IMR-90 (cell line): ENCODE measurements at regions not wholly inside any gene's neighbourhood (a gene's known extent, or its start where the extent isn't known, plus 50 kb on each side); places are given as distances from the start of the nearest gene placed in this dataset.
"Not testable (repeated sequence)": the region's sequence is repeated elsewhere in the genome, so short reads cannot be mapped to it uniquely, and the experiment has no call there.

ENCODE experiments used
- ATAC-seq: fragments of 200-7000 bp; cut with Tn5 transposase; 2 replicates; pipeline ENCODE4 v1.9.1; 2020; ENCODE audit warnings: low read depth, mild to moderate bottlenecking, moderate library complexity
- BruUV-seq: library from RNA; stranded (reverse); fragments of 400-500 nt; replicated peaks from 2 replicates; lab custom pipeline; 2021; lab: Mats Ljungman, UMichigan
- CTCF ChIA-PET: fragments of 300-600 bp; formaldehyde crosslinking; extraction: SDS; loops from one replicate; lab custom pipeline; 2021; ENCODE audit warnings: antibody characterized with exemption; lab: Yijun Ruan, JAX
- POLR2A ChIA-PET: fragments of 300-600 bp; sonication (Branson Sonifier 250); formaldehyde crosslinking; loops from one replicate; lab custom pipeline; 2022; ENCODE audit warnings: antibody characterized with exemption; ENCODE audit not compliant: unreplicated experiment; lab: Charles Lee
- DNase-seq: peaks from one replicate; pipeline ENCODE4 v3.0.0; 2013
- H2AFZ ChIP-seq: replicated peaks from 2 replicates; pipeline ENCODE3; 2013; ENCODE audit warnings: low read length, mild to moderate bottlenecking; ENCODE audit not compliant: poor library complexity
- H2AK5ac ChIP-seq: 2 replicates; pipeline ENCODE4 v1.6.1; 2013; ENCODE audit warnings: low read depth, low read length, inconsistent platforms
- H2AK9ac ChIP-seq: replicated peaks from 2 replicates; pipeline ENCODE3; 2013; ENCODE audit warnings: mild to moderate bottlenecking, low read depth, low read length, moderate library complexity; ENCODE audit not compliant: poor library complexity
- H2BK120ac ChIP-seq: 2 replicates; pipeline ENCODE4 v1.6.1; 2013; ENCODE audit warnings: low read depth, low read length, inconsistent platforms
- H2BK15ac ChIP-seq: 3 replicates; pipeline ENCODE4 v1.6.1; 2013; ENCODE audit warnings: low read depth, low read length, inconsistent platforms
- H2BK20ac ChIP-seq: 2 replicates; pipeline ENCODE4 v1.6.1; 2013; ENCODE audit warnings: low read depth, mild to moderate bottlenecking, inconsistent platforms, low read length, moderate library complexity
- H2BK5ac ChIP-seq: 2 replicates; pipeline ENCODE4 v1.6.1; 2013; ENCODE audit warnings: mild to moderate bottlenecking, low read depth, low read length, inconsistent platforms; ENCODE audit not compliant: poor library complexity, severe bottlenecking
- H3K14ac ChIP-seq: replicated peaks from 2 replicates; pipeline ENCODE4 v1.6.1; 2013; ENCODE audit warnings: low read depth, low read length, inconsistent platforms
- H3K18ac ChIP-seq: 2 replicates; pipeline ENCODE4 v1.6.1; 2013; ENCODE audit warnings: low read depth, low read length, control low read depth
- H3K23ac ChIP-seq: 2 replicates; pipeline ENCODE4 v1.6.1; 2013; ENCODE audit warnings: low read depth, low read length, inconsistent platforms
- H3K27ac ChIP-seq: 2 replicates; pipeline ENCODE4 v1.5.1; 2013; ENCODE audit warnings: mild to moderate bottlenecking, control low read depth, low read length; ENCODE audit not compliant: insufficient read depth
- H3K27me3 ChIP-seq: 2 replicates; pipeline ENCODE4 v1.6.1; 2013; ENCODE audit warnings: low read length; ENCODE audit not compliant: control insufficient read depth, insufficient read depth
- H3K36me3 ChIP-seq: 2 replicates; pipeline ENCODE4 v1.6.1; 2013; ENCODE audit warnings: low read length, mixed read lengths; ENCODE audit not compliant: control insufficient read depth, insufficient read depth
- H3K4ac ChIP-seq: 2 replicates; pipeline ENCODE4 v1.6.1; 2013; ENCODE audit warnings: low read depth, low read length, inconsistent platforms
- H3K4me1 ChIP-seq: 2 replicates; pipeline ENCODE4 v1.6.1; 2013; ENCODE audit warnings: low read length, mixed read lengths; ENCODE audit not compliant: control insufficient read depth, insufficient read depth
- H3K4me2 ChIP-seq: 2 replicates; pipeline ENCODE4 v1.6.1; 2013; ENCODE audit warnings: low read depth, mild to moderate bottlenecking, control low read depth, low read length, moderate library complexity
- H3K4me3 ChIP-seq: 2 replicates; pipeline ENCODE4 v1.5.1; 2013; ENCODE audit warnings: low read depth, mild to moderate bottlenecking, control low read depth, low read length, moderate library complexity; ENCODE audit not compliant: insufficient read depth
- H3K56ac ChIP-seq: 2 replicates; pipeline ENCODE4 v1.6.1; 2013; ENCODE audit warnings: low read length, inconsistent platforms; ENCODE audit not compliant: insufficient read depth; ENCODE audit errors: extremely low read depth
- H3K79me1 ChIP-seq, 2 experiments: 2 replicates each; pipeline ENCODE4 v1.6.1; 2013; ENCODE audit warnings: low read length in 2 of 2, inconsistent platforms in 1 of 2, low read depth in 1 of 2
- H3K9ac ChIP-seq: 2 replicates; pipeline ENCODE4 v1.6.1; 2013; ENCODE audit warnings: low read depth, low read length, control low read depth
- H3K9me1 ChIP-seq: 2 replicates; pipeline ENCODE4 v1.6.1; 2013; ENCODE audit warnings: low read length, inconsistent platforms; ENCODE audit not compliant: insufficient read depth
- H3K9me3 ChIP-seq: 2 replicates; pipeline ENCODE4 v1.6.1; 2013; ENCODE audit warnings: low read length; ENCODE audit not compliant: control insufficient read depth, insufficient read depth
- H4K20me1 ChIP-seq: 2 replicates; pipeline ENCODE4 v1.6.1; 2013; ENCODE audit warnings: low read length, inconsistent platforms; ENCODE audit not compliant: insufficient read depth
- H4K5ac ChIP-seq: 2 replicates; pipeline ENCODE4 v1.6.1; 2013; ENCODE audit warnings: mild to moderate bottlenecking, low read depth, low read length, control low read depth
- H4K8ac ChIP-seq, 2 experiments: 2 replicates each; pipeline ENCODE4 v1.6.1; 2013; ENCODE audit warnings: low read depth in 2 of 2, low read length in 2 of 2, control low read depth in 1 of 2, inconsistent platforms in 1 of 2
- H4K91ac ChIP-seq: 2 replicates; pipeline ENCODE4 v1.6.1; 2013; ENCODE audit warnings: low read depth, low read length, inconsistent platforms; ENCODE audit not compliant: insufficient read depth
- ELK1 ChIP-seq: fragments of 150-350 bp; IDR thresholded peaks from 2 replicates; pipeline ENCODE4 v1.6.1; 2016; ENCODE audit warnings: low read depth, mild to moderate bottlenecking, low read length, moderate library complexity, borderline replicate concordance
- POLR2A ChIP-seq: IDR thresholded peaks from 2 replicates; pipeline ENCODE4 v1.6.1; 2012; ENCODE audit warnings: mild to moderate bottlenecking, low read depth, low read length
- RCOR1 ChIP-seq: IDR thresholded peaks from 2 replicates; pipeline ENCODE4 v1.6.1; 2012; ENCODE audit warnings: mild to moderate bottlenecking, low read length, improper control_type of control experiment; ENCODE audit not compliant: insufficient replicate concordance
- WGBS, 2 experiments: methylation state at CpG; one replicate each; pipeline versions ENCODE4 v1.1.5 to v1.1.7; 2013; ENCODE audit warnings: missing lambda C conversion rate in 2 of 2; ENCODE audit not compliant: insufficient read length in 1 of 2; ENCODE audit errors: extremely low coverage in 2 of 2; 5-methylcytosine and 5-hydroxymethylcytosine counted together
- dilution Hi-C: fragments of 300-500 bp; cut with HindIII; formaldehyde crosslinking; loops from one replicate; pipeline ENCODE4 v1.14.3; 2018; ENCODE audit warnings: low sequenced_read_pairs; ENCODE audit not compliant: unreplicated experiment
- in situ Hi-C: fragments of 300-500 bp; cut with MboI; formaldehyde crosslinking; loops from 3 replicates; pipeline ENCODE4 v1.14.3; 2019; ENCODE audit warnings: low sequenced_read_pairs, inconsistent platforms, mixed read lengths
- intact Hi-C: fragments of 100-400 bp; cut with micrococcal nuclease; formaldehyde crosslinking; loops from 2 replicates; pipeline ENCODE4 v1.10.0; 2022

DNA sequence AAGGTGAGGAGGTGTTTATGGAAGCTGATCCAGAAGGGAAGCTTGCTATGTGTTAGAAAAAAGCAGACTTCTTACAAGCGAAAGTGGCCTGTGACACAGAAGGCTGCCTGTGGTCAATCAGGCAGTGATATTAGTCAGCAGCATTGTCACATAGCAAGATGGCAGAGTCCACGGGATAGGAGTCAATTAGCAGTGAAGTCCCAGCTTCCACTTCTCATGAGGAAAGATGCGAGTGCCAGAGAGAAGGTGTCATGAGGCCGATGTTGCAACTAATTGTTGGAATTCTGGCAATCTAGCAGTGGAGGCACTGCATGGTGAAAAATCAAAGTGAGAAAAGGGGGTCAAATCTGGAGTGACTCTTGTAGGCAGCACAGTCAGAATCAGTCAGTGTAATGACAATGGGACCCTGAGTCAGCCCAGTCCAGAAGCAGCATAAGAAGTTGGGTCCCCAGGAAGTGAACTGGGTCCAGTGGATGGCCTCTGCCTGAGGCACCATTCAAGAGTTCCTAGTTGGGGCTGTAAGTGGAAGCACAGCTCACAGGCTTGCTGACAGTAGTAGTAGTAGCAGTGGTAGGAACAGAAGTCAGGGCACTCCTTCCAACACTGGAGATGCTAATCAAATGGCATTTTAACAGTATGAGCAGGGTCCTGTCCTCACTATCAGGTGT, 85.1 kb downstream of the TNFRSF13B start:
- Histone ChIP-seq H3K4ac (no peak overlapping the region), H3K4me3 (no peak overlapping the region), H3K9me3 (no peaks in the 10 kb centered on the region), H2AK5ac (no peak overlapping the region), H3K56ac (no peak overlapping the region), H3K27ac (no peak overlapping the region), H3K4me1 (no peaks in the 10 kb centered on the region), H2BK20ac (no peak overlapping the region), H2BK5ac (no peak overlapping the region), H3K18ac (no peak overlapping the region), H3K79me1 (no peaks in the 10 kb centered on the region), H4K5ac (no peak overlapping the region), H2BK15ac (no peak overlapping the region), H4K91ac (no peak overlapping the region), H3K4me2 (no peak overlapping the region), H3K9ac (no peak overlapping the region), H2AK9ac (no peak overlapping the region), H3K23ac (no peak overlapping the region), H4K8ac (no peak overlapping the region), H3K36me3 (no peaks in the 10 kb centered on the region), H2BK120ac (no peak overlapping the region), H2AFZ (no peak overlapping the region), H3K14ac (no peak overlapping the region), H4K20me1 (no peaks in the 10 kb centered on the region), H3K9me1 (no peaks in the 10 kb centered on the region), H3K27me3 (peaks cover 8% of the 10 kb centered on the region; the same call in 1 of the 2 replicates)
- no peak for TF ChIP-seq POLR2A
- no peak for TF ChIP-seq ELK1
- no peak for TF ChIP-seq RCOR1
- DNase-seq, result no peak
- dilution Hi-C loops (no loop called here), intact Hi-C loops (no loop called here), in situ Hi-C loops (no loop called here)
- ChIA-PET POLR2A (no interaction called here), CTCF (no interaction called here)
- no TSS peak for BruUV-seq
- ATAC-seq, result no peak
- 31% methylated on average over 3 of the region's 4 CpGs; no CpG with 5 or more reads in 1 of the 2 experiments for WGBS, 2 experiments

DNA sequence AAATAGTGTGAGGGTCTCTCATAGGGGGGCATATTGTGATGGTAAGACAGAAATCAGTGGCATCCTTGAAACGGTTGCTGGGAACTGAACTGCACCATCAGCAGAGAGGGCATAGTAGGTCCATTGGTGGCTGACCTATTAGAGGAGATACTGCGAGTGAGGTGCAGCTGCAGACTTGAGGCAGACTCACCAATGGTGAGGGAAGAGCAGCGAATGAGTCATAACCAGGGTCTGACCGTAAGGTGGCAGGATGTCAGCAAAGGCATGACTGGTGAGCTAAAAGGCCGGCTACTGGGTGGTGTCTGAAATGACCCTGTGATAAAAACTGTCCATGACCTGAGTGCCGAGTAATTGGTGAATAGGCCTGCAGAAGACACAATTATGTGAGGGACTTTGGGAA, 86.7 kb downstream of the TNFRSF13B start:
- H2AK5ac ChIP-seq, intact Hi-C loops, H2BK15ac ChIP-seq, BruUV-seq, POLR2A ChIA-PET, H2AK9ac ChIP-seq, H4K5ac ChIP-seq, H2AFZ ChIP-seq, CTCF ChIA-PET, H3K9me3 ChIP-seq, H2BK120ac ChIP-seq, in situ Hi-C loops, H3K27ac ChIP-seq, H3K14ac ChIP-seq, DNase-seq, H3K9ac ChIP-seq, H4K91ac ChIP-seq, H4K8ac ChIP-seq, H2BK5ac ChIP-seq, H3K4ac ChIP-seq, H4K20me1 ChIP-seq, H3K36me3 ChIP-seq, H3K56ac ChIP-seq, H3K4me3 ChIP-seq, dilution Hi-C loops, ATAC-seq, H3K27me3 ChIP-seq, H2BK20ac ChIP-seq, H3K4me2 ChIP-seq, H3K9me1 ChIP-seq, H3K79me1 ChIP-seq, H3K18ac ChIP-seq, H3K23ac ChIP-seq, H3K4me1 ChIP-seq: not testable (repeated sequence)
- no CpG with 5 or more reads among the region's 6 CpGs for WGBS, 2 experiments
